IMR-90 (cell line): ENCODE measurements at regions not wholly inside any gene's neighbourhood (a gene's known extent, or its start where the extent isn't known, plus 50 kb on each side); places are given as distances from the start of the nearest gene placed in this dataset.

ENCODE experiments used
- CTCF ChIP-seq: conservative IDR thresholded peaks from 2 replicates; pipeline ENCODE4 v1.5.1; 2012; ENCODE audit warnings: mild to moderate bottlenecking, low read depth, low read length, improper control_type of control experiment
- MXI1 ChIP-seq: IDR thresholded peaks from 2 replicates; pipeline ENCODE4 v1.6.1; 2012; ENCODE audit warnings: low read depth, mild to moderate bottlenecking, low read length, moderate library complexity, borderline replicate concordance
- POLR2A ChIP-seq: IDR thresholded peaks from 2 replicates; pipeline ENCODE4 v1.6.1; 2012; ENCODE audit warnings: mild to moderate bottlenecking, low read depth, low read length
- SMC3 ChIP-seq: fragments of 150-350 bp; IDR thresholded peaks from 2 replicates; pipeline ENCODE4 v1.6.1; 2016; ENCODE audit warnings: low read depth, mild to moderate bottlenecking, antibody characterized with exemption, low read length, moderate library complexity

DNA sequence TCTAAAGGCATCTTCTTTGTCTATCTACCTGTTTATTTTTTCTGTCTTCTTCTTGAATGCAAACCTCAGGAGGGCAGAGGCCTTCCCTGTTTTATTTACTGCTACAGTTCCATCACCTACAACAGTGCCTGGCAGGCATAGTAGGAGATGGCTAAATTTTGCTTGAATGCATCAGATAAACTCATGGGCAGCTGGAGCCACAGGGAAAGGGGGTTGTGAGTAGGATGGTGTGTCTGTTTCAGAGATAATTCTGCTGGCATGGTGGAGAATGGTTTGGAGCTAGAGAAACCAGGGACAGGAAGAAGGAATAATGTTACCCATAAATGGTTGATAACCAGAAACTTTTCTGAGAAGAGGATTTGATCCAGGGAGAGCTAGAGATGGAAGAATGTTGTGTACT lies 189.8 kb upstream of the BRINP1 start:
- TF ChIP-seq CTCF, result no peak
- TF ChIP-seq POLR2A, result no peak
- no peak for TF ChIP-seq MXI1
- TF ChIP-seq SMC3, result no peak
